ENCODE measurements at regions not wholly inside any gene's neighbourhood (a gene's known extent, or its start where the extent isn't known, plus 50 kb on each side); places are given as distances from the start of the nearest gene placed in this dataset.
"Not testable (repeated sequence)": the region's sequence is repeated elsewhere in the genome, so short reads cannot be mapped to it uniquely, and the experiment has no call there.

DNA sequence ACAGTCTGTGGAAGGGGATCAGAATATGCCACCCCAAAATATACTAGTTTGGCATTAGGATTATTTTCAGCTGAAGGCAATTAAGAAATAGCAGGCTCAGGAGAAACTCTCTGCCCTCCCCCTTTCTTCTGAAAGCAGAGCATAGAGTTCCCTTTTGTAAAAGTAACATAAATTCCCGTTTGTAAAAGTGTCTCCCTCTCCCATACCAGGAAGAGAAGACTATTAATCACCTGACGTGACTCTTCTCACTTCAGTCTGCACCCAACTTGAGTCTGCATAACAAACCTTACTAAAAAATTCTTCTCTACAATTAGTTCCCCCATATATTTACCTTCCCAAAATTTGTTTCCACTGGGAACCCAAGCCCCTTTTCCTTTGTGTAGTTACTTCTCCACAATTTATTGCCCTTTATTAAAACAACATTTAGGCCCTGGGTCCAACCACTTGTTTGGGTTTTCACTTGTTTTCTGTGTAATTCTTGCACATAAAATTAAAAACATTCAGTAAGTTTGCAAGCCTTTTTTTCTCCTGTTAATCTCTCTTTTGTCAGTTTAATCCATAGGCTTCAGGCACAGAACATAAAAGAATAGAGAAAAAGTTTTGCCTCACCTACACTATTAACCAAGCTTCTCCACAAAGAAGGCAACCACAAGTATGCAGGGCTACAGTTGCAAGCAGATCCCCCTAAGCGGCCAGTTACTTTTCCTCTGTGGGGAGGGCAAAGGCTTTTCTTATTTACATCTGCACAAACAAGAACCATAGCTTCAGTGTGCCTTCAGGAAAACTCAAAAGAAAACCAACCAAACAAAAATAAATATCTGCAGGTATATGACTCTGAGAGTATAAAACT is 73.8 kb upstream of the EPCAM start:
- no peak for DNase-seq (ENCODE audit: low read depth, low spot score)

DNA sequence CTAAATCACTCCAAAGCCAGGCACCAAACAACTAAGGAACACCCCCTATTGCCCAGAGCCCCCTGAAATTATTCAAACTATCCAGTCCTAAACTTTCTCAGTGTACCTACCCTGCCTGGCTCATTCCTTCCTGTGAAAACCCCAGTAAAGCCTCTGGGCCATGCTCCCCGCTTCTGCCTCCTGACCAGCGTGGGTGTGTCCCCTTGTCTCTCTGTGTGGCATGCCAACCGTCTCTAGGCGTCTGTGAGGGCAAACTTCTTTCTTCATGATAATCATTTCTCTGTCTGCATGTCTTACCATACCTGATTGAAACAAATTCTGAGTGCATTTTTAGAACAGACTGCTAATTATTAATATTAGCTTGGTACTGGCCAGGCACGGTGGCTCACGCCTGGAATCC is 75.1 kb upstream of the EPCAM start:
- DNase-seq (ENCODE audit: low read depth, low spot score) = no peak

DNA sequence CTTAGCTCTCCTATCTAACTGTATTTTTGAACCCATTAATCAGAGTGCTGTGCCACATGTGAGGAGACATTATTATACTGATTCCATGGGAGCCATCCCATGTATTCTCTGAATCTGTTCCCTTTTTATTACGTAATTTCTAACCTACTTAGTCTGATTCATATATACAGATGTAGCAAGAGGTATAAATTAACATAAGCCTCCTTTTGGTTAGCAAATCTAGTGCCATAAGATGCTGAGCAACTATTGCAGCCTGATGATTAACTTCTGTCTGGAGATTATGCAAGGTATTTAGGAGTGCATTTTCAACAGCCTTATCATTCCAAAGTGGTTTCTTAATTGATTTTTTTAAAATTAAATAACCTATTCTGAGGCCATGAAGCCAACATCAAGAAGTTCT is 80.2 kb upstream of the EPCAM start:
- DNase-seq (ENCODE audit: low read depth, low spot score) = no peak

DNA sequence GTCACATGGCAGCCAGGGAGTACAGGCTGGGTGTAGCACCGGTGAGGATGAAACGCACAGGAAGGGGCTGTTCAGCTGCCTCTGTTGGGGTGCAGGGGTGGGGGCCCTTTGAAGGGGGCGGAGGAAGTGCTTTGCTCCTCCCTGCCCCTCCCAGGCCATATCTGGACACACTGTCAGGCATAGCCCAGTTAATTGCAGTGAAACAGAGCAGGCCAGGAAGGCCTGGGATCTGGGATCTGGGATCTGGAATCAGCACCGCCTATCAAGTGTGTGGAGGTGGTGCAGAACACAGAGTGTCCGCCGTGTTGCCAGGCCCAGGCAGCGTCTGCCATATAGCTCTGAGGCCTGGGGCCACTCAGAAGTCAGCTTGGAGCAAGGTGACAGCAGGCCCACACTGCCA is 85.5 kb upstream of the EPCAM start:
- DNase-seq (ENCODE audit: low read depth, low spot score) = no peak

DNA sequence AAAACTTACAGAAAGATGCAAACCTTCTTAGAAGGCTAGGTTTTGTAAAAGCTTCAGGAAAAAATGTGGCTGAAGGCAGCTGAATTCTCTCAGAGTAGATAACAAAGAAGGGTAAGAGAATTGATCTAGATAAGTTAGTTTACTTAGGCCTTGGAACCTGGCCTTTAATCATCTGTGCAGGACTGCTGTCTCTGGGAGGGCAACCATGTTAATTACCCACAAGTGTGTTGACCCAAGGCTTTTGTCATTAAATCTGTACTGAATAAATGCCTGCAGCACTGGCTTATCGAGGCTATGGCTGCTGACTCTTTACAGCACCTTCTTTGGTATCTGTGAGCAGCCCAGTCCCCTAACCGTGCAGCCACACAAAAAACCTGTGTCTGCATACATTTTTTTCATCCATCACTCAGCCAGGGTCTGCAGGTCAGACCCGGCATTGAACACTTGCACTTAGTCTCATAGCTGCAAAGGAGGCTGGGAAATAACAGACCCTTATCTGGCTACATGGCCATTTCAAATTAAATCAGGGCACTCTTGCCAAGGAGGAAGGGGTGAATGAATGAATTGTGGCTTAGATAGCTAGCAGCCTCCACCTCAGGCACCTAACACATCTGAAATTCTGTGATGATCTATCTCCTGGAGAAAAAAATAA is 86.4 kb upstream of the EPCAM start:
- no peak for DNase-seq (ENCODE audit: low read depth, low spot score)

DNA sequence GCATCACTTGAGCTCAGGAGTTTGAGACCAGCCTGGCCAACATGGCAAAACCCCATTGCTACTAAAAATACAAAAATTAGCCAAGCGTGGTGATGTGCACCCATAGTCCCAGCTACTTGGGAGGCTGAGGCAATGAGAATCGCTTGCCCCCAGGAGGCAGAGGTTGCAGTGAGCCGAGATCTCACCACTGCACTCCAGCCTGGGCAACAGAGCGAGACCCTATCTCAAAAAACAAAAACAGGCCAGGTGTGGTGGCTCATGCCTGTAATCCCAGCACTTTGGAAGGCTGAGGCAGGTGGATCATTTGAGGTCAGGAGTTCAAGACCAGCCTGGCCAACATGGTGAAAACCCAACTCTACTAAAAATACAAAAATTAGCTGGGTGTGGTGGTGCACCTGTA is 89.6 kb upstream of the EPCAM start:
- not testable (repeated sequence) for DNase-seq (ENCODE audit: low read depth, low spot score)

DNA sequence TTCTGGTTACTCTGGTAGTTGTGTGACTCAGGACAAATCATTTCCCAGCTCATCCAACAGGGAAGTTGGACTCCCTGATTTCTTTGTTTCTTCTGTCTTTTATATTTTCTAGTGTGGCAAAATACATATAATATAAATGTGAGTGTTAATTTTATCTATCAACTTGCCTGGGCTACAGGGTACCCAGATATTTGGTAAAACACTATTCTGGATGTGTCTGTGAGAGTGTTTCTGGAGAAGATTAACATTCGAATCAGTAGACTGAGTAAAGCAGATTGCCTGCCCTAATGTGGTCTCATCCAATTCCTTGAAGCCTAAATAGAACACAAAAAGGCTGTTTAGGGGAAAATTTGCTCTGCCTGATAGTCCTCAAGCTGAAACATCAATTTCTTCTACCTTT is 91.1 kb upstream of the EPCAM start:
- no peak for DNase-seq (ENCODE audit: low read depth, low spot score)

DNA sequence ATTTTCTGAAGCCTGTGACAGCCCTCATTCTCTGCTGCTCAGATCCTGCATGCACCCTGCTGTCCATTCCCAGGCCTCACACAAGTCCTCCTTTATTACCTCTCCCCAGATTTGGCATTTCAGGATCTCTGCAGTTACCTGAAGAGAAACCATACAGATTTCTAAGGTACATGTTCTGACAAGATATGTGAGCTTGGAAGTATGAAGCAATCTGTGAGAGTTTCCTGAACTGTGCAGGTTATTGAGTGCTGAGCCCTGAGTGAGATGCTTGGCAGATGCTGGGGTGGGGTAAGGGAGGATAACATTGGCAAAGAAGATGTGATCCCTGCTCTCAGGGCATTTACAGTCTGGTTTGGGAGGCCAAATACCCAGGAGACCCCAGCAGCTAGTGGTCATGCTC is 91.9 kb upstream of the EPCAM start:
- no peak for DNase-seq (ENCODE audit: low read depth, low spot score)

DNA sequence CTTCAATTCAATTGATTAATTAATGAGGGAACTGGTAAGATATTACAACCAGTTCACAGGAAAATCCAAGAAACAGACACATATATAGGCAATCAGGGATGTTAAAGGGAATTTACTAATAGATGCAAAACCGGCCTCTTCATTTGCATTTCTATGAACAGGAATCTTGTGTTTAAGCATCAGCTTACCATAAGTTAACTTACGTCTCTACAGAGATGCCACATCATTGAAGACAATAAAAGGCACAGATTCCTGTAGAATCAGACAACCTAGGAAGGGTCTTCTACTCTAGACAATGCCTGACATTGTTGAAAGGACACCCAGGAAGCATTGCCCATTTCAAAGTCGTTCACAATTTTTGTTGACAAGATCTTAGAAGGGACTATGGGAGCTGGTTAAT is 93.0 kb upstream of the EPCAM start:
- DNase-seq (ENCODE audit: low read depth, low spot score) = no peak

DNA sequence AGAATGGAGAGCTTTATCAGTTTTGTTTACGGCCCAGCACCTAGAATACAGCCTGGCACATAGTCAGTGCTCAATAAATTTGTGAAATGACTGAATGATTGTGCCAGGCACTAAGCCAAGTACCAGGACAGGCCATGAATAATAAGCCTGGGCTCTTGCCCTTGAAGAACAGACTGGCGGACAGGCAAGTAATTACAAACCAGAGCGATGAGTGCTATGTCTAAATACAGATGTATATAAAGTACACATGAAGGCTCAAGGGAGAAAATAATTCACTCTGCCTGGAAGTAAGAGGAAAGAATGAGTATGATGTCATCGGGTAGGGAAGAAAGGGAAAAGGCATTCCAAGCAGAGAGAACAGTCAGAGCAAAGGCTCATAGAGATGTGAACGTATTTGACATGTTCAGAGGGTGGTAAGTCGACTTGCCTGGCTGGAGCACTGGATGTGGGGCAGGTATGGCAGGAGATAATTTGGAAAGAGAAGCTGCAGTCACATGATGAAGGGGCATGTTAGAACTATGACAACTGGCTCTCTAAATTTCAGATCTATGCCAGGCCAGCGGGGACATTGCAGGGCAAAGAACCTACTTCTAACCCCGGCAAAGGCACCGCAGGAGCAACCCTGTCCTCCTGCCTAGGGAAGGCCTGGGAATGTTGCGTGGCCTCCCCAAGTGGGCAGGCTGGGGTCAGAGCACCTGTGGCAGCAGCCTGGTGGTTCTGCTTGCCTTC is 94.9 kb upstream of the EPCAM start:
- no peak for DNase-seq (ENCODE audit: low read depth, low spot score)

DNA sequence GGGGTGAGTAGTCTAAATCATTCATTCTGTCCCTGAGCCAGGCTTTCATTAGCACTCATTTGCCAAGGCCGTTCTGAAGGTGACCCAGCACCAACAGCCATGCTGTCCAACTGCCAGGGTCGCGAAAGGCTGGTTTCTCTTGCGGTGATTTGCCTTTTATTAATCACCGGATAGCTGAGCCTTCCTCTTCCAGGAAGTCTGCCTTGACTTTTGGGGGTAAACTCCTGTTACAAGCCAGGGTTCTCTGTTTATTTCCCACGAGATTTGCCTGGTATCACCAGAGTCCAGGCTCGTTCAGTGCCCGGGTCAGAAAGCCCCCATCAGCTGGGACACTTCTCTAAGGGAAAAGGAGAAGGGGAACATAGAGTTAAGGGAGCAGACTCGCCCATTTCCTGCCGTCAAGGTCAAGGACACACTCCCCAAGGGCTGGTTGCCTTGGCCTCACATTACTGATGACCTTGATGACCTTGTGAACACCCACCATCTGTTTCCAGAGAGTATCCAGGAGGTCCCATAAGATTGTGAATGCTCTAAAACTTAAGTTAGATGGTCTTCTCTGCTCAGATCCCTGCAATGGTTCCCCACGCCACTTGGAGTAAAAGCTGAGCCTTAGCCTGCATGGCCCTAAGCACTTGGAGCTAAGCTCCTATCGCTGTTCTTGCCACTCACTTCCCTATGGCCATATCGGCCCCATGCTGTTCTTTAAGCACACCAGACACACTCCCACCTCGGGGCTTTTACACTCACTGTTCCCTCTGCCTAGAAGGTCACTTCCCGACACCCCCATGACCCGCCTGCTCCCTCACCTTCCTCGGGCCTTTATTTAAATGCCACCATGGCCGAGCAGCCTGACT is 96.0 kb upstream of the EPCAM start:
- DNase-seq (ENCODE audit: low read depth, low spot score) = no peak

DNA sequence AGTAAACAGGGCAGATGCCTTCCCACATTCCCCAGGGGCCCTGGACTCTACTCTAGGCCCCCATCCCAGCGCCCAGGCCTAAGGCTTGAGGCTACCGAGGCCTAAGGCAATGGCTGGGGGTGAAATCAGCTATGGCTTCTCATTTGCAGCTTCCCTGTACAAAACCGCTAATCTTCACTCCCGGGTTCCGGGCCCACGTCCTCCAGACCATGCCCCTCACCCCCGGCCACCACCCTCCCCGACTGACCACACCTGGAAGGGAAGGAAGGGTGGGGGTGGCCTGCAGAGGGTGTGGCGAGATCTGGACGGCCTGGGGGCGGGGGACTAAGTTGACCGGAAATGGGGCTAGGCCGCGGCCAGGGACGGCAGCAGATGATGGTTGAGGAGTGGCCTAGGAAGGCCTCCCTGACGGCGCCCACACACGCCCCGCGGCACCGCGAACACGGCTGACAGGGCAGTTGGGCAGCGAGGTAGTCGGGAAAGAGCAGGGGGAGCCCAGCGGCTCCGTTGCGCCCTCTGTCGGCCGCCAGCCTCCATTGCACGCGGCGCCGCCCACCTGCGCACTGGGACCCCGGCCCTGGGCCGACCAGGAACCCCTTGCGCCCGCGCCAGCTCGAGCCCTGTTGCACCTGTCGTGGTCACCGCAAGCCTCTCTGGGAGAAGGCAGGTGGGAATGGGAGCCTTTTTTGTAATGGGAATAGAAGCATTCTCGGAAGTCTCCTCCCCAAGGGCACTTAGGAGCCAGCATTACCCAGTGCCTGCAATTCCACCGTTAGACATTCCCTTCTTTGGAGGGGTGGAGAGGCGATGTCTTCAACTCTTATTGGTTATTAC is 95.9 kb upstream of the CALM2 start:
- DNase-seq (ENCODE audit: low read depth, low spot score) = no peak

DNA sequence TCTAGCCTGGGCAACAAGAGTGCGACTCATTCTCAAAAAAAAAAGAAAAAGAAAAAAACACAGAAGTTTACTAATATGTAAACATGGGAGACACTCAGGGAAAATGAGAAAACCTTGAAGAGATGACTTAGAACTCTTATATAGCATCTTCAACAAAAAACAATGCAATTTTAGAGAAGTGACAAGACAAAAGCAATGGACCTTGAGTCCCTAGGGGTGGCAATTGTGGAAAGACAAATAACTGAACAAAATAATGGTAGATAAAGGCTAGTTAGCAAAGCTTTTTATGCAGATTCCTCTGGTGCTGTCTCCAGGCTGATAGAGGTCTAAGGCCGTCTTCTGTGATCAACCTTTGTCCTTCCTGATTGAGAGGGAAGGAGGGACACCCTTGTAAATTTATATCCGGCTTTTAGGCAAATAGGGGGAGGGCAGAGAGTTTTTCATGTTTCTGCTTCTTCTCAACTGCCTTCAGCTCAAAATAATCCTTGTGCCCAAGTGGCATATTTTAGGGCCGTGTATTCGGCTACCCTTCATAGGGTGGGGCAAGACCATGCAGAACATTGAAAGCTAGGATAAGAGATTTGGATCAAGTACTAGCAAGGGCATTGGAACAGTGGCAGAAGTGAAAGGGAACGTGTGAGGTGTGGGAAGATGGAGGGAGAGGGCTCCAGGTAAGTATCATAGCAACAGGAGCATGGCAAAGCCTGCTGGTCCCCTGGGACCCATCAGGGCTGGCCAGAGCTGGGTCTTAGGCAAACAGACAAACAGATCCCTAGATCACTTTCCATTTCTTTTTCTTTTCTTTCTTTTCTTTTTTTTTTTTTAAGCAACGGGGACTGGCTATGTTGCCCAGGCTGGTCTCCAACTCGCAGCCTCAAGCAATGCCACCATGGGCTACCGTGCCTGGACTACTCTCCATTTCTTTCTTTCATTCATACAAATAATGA is 95.0 kb upstream of the CALM2 start:
- no peak for DNase-seq (ENCODE audit: low read depth, low spot score)

DNA sequence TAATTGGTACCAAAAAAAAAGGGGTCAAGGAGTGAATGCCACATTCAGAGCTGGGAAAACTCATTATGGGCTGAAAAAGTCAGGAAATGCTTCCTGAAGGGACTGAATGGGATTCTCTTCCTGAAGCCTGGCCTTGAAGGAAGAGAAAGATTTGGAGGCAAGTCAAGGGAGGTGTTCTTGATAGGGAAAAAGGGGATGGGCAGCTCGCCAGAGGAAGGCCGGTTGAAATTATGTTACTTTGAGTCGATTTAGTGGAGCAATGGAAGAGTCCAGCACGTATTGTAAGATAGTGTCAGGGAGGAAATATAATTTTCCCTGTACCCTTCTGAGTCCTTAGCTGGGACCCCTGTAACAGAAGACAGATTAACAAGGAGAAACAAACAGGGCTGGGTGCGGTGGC is 94.1 kb upstream of the CALM2 start:
- no peak for DNase-seq (ENCODE audit: low read depth, low spot score)

DNA sequence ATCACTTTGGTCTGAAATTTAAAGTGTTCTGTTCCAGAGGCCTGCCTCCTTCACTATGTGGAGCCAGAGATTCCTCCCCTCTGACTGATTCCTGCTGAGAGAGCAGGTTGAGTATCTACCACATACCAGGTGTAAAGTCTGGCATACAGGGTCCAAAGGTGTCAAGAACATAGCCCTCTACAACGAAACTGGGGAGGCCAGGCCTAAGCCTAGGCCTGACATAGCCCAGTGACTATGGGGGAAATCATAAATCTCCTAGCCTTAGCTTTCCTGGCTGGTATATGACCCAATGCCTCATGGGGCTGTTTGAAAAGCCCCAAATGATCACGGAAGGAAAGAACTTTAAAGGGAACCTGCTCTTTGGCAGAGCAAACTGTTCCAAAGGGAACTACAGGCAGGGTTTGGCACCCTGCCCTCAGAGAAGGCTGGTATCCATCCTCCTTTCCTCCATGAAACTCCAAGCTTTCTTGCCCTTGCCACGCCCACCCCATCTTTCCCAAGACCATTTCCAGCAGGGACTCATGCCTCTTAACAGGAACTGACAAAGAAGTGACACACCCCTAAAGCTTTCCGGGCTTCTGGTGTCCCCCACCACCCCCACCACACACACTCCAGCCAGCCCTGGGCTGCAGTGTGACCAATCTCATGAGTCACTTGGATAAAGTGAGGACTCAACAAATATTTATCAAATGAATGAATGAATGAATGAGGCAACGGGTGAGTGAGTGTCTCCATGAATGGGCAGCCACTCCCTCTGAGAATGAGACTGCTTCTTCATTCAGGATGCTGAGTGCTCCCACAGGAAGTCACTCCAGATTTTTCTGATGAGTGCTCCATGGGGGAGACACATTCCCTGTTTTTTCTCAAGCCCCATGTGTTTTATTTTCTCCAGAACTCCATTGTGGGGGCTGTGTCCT is 93.3 kb upstream of the CALM2 start:
- DNase-seq (ENCODE audit: low read depth, low spot score) = peak; percentile 10

DNA sequence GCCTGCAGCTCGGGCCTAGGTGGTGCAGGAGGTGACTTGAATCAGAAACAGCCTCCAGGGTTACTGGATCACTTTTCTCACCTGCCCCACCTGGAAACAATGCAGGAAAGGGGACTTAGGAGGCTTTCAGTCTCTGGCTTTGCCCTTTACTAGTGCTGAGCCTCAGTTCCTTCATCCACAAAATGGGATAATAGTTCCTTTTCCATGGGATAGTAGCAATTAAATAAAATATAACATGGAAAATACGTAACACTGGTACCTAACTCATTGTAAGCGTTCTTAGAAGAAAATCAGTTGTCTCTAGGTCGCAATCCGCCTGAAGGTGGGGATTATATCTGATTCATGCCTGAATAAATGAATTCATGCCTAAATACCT is 91.4 kb upstream of the CALM2 start:
- DNase-seq (ENCODE audit: low read depth, low spot score) = no peak

DNA sequence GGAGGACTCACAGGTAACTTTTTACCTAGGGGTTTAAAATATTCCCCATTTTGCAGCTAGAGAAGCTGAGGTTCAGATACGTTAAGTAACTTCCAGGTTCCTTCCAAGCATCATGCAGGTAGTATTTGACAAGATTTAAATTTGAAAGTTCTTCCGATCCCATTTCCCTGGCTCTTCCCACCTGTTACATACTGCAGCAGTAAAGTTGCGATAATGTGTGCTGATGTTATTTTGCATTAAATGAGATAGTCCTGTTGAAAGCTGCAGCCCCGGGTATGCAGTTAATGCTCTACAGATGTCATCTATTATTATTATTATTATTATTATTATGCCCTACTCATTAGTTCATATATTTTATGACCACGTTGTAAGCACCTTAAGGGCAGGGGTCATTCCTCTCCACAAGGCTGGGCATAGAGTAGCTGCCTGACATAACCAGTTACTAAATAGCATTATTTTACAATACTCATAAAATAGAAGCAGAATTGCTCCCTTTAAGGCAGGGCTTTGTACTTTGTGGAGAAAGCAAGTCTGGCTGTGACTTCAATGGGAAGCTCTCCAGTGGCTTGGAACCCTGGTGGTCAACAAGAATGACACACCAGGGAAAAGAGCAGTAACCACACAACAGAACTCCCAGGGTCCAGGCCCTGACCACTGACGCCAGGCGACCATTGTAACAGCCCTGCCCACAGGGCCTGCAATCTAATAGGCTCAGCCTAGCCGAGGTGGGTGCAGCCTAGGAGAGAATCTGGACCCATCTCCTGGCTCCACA is 90.8 kb upstream of the CALM2 start:
- no peak for DNase-seq (ENCODE audit: low read depth, low spot score)

DNA sequence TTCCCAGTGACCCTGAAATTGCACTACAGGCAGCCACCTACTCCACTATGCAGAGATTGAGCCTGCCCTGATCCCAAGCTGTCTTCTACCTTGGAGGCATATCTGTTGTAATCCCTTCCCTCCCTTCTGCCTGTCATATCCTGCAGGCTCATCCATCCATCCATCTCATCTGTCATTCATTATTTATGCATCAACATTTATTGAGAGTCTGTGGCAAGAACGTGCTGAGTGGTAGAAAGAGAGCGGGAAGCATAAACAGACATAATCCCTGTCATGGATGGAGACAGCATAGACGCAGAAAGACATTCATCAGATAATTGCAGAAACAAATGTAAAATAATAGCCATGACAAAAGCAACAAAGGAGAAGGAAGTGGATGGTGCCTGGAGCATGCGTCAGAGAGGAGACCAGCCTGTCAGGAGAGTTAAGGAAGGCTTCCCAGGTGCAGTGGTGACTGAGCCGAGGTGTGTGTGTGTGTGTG is 89.5 kb upstream of the CALM2 start:
- DNase-seq (ENCODE audit: low read depth, low spot score) = no peak
